Chondrocyte (in vitro differentiated cells): ENCODE measurements at regions not wholly inside any gene's neighbourhood (a gene's known extent, or its start where the extent isn't known, plus 50 kb on each side); places are given as distances from the start of the nearest gene placed in this dataset.

Source experiments
- DNase-seq: peaks from one replicate; pipeline ENCODE4 v3.0.0; 2021; ENCODE audit warnings: mixed read lengths, low spot score
- H3K27ac Mint-ChIP-seq: one replicate; pipeline ENCODE4 v1.8.0; 2021; ENCODE audit warnings: mild to moderate bottlenecking, moderate library complexity, mixed read lengths; ENCODE audit not compliant: unreplicated experiment
- H3K27me3 Mint-ChIP-seq: 2 replicates; pipeline ENCODE4 v1.8.0; 2021; ENCODE audit warnings: low read depth, mixed read lengths
- H3K36me3 Mint-ChIP-seq: 2 replicates; pipeline ENCODE4 v1.8.0; 2021; ENCODE audit warnings: low read depth, mixed read lengths
- H3K4me1 Mint-ChIP-seq: 2 replicates; pipeline ENCODE4 v1.8.0; 2021; ENCODE audit warnings: low read depth, mild to moderate bottlenecking, mixed read lengths
- H3K4me3 Mint-ChIP-seq: one replicate; pipeline ENCODE4 v1.8.0; 2021; ENCODE audit warnings: mild to moderate bottlenecking, moderate library complexity, mixed read lengths; ENCODE audit not compliant: unreplicated experiment
- H3K9me3 Mint-ChIP-seq: 2 replicates; pipeline ENCODE4 v1.8.0; 2021; ENCODE audit warnings: low read depth, mixed read lengths
- TF ChIP-seq, protein P1 (sequence below): fragments of 200-600 bp; sonication (generic); IDR thresholded peaks from 2 replicates; pipeline ENCODE4 v1.5.0; 2021; ENCODE audit warnings: antibody characterized with exemption, mild to moderate bottlenecking, moderate library complexity

DNA sequence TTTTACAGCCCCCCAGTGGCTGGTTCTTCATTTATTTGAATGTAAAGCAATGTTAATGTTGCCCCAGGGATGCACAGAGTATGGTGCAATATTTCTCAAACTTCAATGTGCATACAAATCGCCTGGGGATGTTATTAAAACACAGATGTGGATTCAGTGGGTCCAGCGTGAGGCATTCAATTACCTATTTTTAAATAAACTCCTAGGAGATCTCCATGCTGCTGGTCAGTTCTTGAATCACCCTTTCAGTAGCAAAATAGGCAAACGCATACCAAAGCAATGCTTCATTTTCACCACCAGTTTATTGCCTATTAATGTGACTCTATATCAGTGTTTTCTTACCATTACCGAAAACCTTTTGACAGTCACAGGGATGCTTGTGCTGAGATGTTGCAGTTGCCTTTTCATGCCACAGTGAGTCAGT is 530.7 kb downstream of the CBLN2 start:
- DNase-seq, result no peak
- Mint-ChIP-seq H3K4me1 (no peaks in the 10 kb centered on the region), H3K4me3 (no peak overlapping the region), H3K36me3 (no peaks in the 10 kb centered on the region), H3K9me3 (no peaks in the 10 kb centered on the region), H3K27ac (no peak overlapping the region), H3K27me3 (peaks cover 3% of the 10 kb centered on the region)
- TF ChIP-seq, protein P1, sequence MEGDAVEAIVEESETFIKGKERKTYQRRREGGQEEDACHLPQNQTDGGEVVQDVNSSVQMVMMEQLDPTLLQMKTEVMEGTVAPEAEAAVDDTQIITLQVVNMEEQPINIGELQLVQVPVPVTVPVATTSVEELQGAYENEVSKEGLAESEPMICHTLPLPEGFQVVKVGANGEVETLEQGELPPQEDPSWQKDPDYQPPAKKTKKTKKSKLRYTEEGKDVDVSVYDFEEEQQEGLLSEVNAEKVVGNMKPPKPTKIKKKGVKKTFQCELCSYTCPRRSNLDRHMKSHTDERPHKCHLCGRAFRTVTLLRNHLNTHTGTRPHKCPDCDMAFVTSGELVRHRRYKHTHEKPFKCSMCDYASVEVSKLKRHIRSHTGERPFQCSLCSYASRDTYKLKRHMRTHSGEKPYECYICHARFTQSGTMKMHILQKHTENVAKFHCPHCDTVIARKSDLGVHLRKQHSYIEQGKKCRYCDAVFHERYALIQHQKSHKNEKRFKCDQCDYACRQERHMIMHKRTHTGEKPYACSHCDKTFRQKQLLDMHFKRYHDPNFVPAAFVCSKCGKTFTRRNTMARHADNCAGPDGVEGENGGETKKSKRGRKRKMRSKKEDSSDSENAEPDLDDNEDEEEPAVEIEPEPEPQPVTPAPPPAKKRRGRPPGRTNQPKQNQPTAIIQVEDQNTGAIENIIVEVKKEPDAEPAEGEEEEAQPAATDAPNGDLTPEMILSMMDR, result no peak

DNA sequence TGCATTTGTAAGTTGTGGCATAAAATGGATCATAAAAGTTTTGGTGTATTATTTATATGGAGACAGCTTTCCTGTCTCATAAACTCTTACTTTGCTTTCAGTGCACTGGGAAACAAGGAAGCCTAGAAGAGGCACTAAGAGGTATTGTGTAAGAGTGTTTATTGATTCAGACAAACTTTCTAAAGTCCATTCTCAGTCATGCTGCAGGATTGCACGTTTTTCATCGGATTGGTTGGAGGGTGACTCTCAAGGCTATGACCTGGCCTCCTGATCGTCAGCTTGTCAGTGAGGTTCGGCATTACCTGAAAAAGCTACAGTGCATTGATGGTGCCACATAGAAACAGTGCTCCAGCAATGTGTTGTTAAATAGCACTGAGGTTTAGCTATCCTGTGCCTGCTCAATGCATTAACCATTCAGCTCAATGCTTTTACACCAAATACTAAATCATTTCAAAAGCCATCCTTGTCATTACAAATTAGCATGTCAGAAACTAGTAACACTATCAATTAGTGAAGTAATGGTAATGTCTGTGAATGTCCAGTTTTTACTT is 545.5 kb downstream of the CBLN2 start:
- no peak for DNase-seq
- Mint-ChIP-seq H3K27me3 (no peaks in the 10 kb centered on the region), H3K36me3 (no peaks in the 10 kb centered on the region), H3K9me3 (peaks cover 9% of the 10 kb centered on the region), H3K27ac (no peak overlapping the region), H3K4me3 (no peak overlapping the region), H3K4me1 (no peaks in the 10 kb centered on the region)
- TF ChIP-seq, protein P1, result no peak

DNA sequence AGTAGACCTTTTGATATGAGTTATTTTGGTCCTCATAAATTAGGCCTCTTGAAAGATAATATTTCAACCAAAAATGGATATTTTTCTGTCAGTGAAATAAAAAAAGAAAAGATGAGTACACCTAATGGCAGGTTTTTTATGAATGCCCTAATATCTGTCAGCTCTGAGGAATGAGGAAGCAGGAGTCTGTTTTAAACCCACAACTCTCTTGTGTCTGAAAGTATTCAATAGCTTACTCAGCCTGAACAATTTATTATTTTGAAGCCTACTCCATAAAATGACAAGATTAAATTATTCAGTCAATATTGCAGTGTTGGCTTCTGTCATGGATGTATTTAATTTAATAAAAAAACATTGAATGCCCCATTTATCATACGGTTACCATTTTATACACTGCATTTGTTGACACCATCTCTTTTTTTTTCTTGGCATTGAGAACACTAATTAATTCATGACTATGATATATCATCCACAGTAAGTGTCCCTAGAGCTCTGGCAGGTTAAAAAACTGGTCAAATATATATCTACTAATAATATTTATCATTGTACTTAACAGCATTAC is 548.2 kb downstream of the CBLN2 start:
- Mint-ChIP-seq H3K36me3 (no peaks in the 10 kb centered on the region), H3K4me3 (no peak overlapping the region), H3K27me3 (no peaks in the 10 kb centered on the region), H3K27ac (no peak overlapping the region), H3K4me1 (no peaks in the 10 kb centered on the region), H3K9me3 (peaks cover 4% of the 10 kb centered on the region)
- TF ChIP-seq, protein P1, result no peak
- no peak for DNase-seq

DNA sequence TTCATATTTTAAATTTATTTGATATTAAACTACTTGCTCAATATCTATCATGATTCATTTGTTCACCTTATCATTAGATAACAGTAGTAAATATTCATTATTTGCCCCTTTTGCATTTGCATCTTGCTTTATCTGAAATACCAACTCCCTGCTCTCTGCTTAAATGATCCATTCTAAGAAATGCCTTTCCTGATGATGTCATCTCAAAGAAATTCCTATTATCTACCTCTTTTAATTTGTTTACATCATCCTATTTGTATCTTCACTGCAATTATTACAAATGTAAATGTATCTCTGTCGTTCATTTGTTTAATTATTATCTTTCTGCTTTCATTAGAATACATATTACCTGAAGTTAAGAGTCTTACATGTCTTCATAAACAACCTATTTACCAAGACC is 549.9 kb downstream of the CBLN2 start:
- TF ChIP-seq, protein P1, result no peak
- H3K4me1 Mint-ChIP-seq, result no peaks in the 10 kb centered on the region

DNA sequence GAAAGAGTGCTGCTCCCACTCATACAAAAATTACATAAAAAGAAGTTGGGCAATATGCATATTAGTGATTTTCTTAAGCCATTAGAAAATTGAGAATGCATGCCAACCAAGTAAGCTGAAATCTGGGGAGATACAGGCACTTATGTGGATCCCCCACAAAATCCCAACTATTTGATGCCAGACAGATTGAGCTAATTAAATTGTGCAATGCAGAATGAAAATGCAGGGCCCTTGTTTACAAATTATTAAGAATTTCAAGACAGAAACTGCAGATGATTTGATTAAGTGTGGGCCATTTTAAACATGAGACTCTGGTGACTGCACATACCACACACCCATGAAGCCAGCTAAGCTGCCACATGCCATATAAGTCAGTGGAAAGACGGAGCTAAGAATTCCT is 554.5 kb downstream of the CBLN2 start:
- Mint-ChIP-seq H3K36me3 (no peaks in the 10 kb centered on the region), H3K27ac (no peak overlapping the region), H3K27me3 (no peaks in the 10 kb centered on the region), H3K9me3 (no peaks in the 10 kb centered on the region), H3K4me1 (no peaks in the 10 kb centered on the region), H3K4me3 (no peak overlapping the region)
- DNase-seq, result no peak
- TF ChIP-seq, protein P1, result no peak

More for the DNA sequence above, 549.9 kb downstream of the CBLN2 start:
- H3K4me3 Mint-ChIP-seq, result no peak overlapping the region
- no peaks in the 10 kb centered on the region for H3K36me3 Mint-ChIP-seq
- no peak for DNase-seq
- peaks cover 2% of the 10 kb centered on the region for H3K9me3 Mint-ChIP-seq
- no peaks in the 10 kb centered on the region for H3K27me3 Mint-ChIP-seq
- H3K27ac Mint-ChIP-seq, result no peak overlapping the region
